Activated CD4-positive, alpha-beta T cell treated with anti-CD3 and anti-CD28 coated beads, Interleukin-2, amount 50 U/mL, for 4 hours (primary cell): ENCODE measurements at regions not wholly inside any gene's neighbourhood (a gene's known extent, or its start where the extent isn't known, plus 50 kb on each side); places are given as distances from the start of the nearest gene placed in this dataset.
A peak's percentile ranks its signal among the peaks of the same experiment; 100 is the strongest.

Source experiments
- DNase-seq, 2 experiments: peaks; one replicate each; pipeline ENCODE4 v3.0.0-alpha.2; 2020

DNA sequence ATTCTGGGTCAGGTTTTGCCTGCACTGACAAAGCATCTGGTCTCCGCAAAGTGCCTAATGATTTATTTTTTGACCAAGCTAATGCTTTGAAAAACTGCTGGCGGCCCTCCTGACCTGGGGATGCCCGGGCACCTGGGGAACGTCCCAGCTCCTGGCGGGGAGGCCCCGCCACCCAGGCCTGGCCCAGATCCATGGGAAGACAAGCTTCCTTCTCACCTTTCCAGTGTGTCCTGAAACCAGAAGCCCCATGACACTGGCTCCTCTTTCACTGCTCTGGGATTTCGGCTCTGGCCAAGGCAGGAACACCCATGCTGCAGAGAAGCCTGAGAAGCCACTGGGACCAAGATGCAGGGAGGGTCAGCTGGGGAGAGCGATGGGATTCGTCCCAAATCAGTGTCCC, 144.1 kb downstream of the SEC61B start:
- peak in 1 of 2 experiments; percentile 1 for DNase-seq

DNA sequence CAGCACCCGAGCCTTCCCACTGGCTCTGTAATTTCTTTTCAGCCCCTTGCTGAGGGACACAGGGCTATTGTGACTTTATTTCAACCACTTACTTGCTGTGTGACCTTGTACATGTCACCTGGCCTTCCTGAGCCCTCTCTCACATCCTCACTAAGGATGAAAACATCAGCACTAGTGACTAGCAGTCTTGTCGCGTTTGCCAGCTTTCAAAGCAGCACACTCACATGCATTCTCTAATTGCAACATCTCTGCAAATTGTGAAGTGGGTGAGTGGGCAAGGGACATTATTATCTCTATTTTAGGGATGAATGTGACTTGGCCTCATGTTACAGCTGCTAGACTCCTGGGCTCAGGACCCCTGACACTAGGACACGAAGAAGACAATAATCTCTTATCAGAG, 144.5 kb downstream of the SEC61B start:
- DNase-seq = no peak

DNA sequence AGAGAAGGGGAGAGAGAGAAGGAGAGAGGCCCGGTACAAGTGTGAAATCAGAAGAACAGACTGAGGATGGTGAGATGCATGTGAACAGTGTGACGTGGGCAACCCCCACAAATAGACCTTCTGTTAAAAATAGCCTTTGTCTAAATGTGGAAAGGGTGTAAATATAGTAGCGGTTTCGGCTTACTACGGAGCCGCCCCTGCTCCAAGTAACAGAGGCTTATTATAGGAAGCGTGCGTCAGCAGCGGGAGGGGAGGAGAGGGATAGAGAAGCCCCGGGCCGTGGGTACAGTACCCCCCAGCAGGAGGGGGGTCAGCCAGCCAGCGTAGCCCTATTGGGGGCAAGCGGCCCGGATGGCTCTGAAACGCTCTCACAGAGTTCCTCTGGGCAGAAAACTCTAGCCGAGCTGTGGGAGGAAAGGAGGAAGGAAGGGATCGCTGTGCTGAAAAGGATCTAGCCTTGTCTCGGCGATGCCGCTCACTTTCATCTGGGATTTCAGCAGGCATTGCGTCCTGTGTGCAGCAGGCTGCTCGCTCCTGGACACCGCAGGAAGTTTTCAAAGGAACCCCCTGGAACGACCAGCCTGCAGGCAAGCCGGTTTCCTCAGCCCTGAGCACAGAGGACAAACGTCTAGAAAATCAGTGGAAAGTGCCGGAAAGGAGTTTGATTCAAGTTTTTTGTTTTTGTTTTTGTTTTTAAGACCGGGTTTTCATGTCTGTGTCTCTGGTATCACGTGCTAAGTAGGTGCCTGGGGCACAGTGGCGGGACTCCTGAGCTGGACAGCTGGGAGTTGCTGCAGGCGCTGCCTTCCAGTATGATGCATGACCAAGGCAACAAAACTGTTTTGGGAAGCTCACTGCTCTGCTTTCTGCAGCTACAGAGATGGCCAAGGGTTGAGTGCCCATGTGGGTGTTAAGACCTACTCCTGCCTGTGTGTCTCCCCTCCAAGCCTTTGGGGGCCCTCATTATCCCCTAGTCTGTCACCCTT, 146.6 kb downstream of the SEC61B start:
- DNase-seq = no peak

DNA sequence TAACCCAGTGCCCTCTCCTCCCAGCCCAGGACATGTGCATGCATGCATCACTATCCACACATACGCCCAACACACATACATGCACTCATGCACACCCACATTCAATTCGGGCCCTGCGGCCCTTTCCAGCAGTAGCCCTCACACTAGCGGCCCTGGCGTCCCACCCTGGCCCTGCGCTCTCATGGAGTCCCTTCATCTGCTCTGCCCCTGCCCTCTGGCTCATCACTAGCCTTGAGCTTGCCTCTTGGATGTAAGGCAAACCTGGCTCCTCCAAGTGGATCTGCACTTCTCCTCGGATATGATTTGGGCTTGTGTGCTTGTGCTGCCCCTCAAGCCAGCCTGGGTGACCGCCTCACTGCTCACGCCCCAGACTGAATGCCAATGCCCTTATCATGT, 147.2 kb downstream of the SEC61B start:
- no peak for DNase-seq

DNA sequence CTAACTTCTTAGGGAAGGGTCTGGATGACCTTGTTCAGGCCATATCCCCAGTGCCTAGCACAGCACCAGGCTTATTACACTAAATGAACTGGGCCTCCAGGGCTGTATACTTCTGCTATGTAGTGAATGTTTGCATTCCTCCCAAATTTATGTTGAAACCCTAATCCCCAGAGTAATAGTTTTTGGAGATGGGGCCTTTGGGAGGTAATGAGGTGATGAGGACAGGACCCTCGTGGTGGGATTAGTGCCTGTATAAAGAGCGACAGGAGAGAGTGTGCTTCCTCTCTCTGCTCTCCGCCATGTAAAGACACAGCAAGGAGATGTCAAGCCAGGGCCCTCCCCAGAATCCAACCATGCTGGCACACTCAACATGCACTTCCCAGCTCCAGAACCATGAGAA, 148.3 kb downstream of the SEC61B start:
- no peak for DNase-seq

DNA sequence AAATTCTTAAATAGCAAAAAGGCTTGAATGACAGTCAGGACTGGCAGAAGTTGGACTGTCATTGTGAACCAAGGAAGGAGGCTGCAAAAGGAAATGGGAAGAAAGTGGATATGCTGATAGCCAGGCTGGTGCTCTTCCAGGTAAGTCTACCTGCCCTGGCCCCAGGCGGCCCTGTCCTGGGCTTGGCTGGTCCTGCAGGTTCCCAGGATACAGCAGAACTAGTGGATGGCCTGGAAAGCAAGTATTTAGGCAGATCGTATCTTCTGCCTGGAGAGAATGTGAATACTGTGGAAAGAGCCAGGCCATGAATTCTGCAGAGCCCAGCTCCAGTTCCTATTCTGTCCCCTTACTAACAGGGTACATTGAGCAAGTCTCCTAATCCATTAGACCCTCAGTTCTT, 149.3 kb downstream of the SEC61B start:
- DNase-seq = no peak

DNA sequence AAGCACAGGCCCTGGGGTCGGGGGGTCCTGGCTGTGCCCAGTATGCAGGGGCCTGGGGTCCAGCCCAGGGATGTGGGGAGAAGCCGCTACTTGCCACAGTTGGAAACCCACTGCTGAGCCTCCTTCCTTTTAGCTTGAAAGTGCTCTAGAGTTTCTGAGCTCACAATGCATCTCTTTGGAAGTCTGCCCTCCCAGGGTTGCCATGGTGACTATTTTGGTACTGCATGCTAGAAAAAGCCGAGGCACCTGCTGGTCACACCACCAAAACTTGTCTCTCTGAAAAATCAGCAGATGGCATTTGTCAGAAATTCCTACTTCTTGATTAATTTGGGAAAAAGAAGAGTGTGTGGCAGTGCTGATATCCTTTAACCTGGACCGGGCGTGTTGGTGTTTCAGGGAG, 151.8 kb downstream of the SEC61B start:
- DNase-seq = no peak

DNA sequence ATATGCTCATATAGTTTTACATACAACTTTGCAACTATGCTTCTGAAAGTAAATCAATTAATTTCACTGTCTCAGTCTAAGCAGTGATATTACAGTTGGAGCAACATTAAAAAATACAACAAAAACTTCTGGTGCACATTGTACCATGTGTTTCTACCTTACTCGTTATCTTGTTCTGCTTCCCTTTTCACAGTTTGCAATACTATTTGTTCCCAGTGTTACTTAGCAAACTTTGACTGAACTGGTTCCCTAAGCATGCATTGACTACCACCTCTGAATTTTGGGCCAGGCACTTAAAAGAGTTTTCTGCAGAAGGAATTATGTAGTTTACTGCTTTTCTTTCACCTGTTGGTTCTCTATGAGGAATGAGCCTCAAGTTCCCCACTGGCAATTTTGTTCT, 152.7 kb downstream of the SEC61B start:
- DNase-seq = no peak

DNA sequence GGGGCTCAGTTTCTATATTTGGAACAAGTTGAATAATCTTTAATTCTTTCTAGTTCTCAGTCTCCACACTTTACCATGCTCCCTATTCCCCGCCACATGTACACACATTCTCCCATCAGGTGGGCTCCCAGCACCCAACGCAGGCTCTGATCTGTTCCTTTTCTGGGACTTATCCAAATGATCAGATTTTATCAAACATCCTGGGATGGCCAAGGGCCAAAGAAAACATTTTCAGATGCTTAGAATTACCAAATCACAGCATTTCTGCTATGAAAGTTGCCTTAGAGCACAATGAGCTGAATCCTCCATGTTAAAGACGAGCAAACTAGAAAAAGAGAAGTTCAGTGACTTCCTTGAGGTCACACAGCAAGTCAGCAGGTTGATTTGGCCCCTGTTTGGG, 153.4 kb downstream of the SEC61B start:
- no peak for DNase-seq

DNA sequence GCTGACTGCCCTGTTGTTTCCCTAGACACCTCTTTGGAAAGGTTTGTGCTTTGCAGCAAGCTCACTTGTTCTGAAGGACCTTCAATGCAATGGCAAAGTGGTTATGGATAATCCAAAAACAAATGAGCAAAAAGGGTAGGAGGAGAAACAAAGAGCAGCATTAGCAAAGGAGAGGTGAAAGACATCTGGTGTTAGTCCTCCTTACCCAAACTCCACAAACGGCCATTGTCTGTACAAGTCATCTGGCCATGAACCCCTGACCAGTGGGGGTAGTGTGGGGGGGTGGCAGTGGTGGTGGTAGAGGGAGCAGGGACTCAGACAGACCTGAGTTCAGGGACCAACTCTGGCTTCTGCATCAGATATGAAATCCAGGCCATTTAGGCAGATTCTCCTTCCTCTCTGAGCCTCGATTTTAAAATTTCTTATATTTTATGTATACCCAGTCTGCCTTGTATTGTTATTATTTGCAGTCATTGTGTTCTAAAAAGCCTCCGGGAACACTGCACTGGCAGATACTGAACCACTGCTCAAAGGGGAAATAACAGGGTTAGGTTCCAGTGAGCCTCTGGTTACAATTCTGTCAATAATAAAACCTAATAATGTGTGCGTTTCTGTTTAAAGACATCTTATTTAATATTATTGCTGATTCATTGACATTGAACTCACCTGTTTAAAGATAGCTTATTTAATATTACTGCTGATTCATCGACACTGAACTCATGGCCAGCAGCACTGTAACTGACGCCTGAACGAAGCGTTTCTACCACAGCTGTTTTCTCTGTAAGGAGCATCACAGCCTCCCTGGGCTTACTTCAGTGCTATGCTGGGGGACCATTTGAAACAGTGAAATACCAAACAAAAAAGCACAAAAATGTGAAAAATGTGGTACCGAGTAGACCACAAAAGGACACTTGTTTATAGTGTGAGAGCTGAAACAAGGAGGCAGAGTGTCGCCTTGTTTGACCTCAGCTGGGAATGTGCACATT, 156.0 kb downstream of the SEC61B start:
- DNase-seq = no peak

DNA sequence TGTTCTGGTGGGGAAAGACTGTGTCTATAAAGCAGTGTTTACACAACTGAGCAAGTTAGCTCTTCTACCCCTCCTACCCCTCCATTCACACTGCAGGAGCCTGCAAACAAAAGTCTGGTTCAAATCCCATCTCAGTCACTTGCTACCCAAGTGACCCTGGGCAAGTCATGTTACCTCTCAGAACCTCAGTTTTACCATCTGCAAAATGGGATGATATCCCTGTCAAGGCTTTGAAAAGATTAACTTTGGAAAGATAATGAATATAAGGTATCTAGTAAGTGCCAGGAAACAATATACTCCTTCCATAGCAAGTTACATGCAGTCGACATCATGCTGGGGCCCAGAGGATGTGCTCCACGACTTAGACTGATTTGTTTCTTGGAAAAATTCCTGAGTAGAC, 161.5 kb downstream of the SEC61B start:
- DNase-seq = no peak

DNA sequence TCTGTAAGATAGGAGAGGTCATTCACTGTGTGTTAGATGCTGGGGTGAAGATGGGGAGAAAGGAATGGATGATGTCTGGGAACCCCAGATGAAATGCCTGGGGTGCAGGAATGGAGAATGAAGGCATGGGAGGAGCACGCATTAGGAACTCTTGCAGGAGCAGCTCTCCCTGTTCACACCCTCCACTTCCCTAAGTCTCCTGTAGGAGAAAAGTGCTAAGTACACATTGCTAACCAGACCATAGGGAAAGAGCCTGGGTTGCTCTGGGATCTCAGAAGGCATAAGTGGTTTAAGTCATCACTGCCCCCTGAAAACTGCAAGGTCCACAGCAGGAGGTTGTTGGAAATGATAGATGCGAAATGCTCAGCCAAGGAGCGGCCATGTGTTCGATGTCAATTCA, 163.1 kb downstream of the SEC61B start:
- no peak for DNase-seq

DNA sequence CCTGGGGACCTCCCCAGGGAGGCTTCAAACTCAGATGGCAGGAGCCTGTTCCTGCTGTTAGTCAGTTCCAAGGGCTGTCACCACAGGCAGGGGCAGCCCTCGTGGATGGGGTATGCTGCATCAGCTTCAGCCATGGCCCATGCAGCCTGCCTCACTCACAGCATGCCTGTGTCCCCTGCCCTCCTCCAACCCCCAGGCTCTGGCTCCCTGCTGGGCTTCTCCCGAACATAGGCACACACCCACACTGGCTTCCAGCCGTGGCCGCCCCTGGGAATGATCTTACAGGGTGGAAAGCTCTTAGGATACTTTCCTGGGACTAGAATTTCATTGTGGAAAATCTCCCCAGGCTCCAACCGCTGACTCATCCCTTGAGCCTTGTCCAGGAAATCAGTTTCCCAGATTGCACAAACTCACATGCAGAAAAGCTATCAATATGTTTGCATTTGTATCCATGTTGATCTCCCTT, 163.8 kb downstream of the SEC61B start:
- DNase-seq = no peak

DNA sequence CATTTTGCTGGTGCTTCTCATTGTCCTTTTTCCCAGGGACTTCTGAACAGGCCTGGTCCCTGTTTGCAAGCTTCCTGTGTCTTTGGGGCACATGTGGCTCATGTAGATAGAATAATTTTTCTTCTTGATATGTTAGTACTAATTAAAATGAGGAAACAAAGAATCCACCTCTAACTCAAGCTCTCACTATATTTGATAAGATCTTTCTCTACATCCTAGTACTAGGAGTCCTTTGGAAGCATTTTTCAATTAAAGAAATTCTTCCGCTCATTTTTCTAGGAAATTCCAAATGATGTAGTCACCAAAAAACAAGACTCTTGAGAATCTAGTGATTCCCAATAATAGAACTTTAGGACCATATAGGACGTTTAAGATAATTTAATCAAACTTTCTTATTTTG, 165.3 kb downstream of the SEC61B start:
- DNase-seq = no peak

DNA sequence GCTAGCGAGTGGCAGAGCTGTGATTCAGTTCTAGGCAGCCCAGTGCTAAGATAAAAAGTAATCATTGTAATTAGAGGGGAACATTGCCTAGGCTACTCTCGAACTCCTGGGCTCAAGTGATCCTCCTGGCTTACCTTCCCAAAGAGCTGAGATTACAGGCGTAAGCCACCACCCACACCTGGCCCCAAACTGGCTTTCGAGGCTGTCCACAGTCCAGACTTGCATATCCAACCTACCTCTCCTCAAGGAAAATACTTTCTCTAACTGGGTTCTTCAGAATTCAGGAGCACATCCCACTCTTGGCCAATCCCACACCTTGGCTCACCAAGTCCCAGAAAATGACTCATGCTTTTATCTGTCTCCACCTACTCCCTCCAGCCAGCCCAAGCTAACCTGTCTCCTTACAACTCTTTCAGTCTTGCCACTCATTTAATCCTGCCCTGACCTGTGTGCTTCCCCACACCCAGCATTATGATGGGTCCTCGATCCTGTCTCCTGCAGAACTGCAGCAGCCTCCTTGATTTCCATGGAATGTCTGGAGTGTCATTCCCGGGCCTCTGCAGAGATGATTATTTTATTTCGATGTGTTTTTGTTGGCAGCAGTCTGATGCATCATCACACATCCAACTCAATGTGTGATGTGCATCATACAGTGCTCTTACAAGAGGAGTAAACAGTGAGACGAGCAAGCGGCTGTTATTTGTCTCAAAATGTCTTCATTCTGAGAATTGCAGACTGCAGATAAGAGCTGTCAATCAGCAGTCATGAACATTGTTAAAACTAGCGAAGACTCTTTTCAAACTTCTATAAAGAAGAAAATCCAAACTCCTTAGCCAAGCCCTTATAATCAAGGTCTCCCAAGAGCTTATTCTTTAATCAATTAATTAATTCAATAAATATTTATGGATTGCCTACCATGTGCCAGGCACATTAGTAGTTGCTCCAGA, 167.3 kb downstream of the SEC61B start:
- DNase-seq = no peak

DNA sequence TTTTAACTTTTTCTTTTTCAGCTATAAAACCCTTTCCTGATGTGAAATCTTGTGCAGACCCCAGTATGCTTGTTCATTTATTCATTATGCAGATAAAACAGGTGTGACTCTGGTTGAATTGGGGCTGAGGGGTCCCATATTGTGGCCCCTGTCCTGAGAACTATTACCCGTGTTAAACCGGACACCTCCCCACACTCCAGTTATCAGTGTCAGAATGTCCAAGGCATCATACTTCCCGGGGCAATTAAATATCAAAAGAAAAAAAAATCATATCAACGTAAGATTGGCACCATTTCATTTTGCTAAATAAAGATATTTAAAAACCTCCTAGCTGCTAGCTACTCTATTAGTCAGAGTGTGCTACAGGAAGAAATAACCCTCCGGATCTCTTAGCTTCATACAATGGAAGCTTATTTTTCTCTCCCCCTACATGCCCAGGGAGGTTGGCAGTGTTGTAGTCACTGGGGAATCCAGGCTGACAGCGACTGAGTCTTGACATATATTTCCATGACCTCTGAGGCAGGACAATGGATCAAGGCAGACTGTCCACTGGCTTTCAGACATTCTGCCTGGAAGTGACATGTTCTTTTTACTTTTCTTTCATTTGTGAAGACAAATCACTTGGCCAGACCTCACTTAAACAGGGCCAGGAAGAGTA, 170.0 kb downstream of the SEC61B start:
- no peak for DNase-seq

DNA sequence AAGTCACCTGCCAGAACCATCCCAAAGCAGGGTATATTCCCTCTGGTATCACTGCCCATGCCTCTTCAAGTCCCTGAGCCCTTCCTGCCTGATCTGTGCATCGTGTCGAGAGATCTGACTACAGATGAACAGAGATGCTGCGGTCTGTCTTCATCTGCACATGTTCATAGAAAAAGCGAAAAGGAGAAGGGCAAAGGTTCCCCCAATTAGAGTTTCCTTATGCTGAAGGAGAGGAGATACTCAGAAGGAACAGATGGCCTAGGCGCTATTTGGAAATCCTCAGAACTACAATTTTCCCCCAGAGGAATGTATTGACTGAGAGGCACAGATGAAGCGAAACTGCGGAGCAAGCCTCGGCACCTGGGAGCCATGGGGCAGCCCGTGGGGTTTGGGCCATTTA, 170.9 kb downstream of the SEC61B start:
- DNase-seq = no peak

DNA sequence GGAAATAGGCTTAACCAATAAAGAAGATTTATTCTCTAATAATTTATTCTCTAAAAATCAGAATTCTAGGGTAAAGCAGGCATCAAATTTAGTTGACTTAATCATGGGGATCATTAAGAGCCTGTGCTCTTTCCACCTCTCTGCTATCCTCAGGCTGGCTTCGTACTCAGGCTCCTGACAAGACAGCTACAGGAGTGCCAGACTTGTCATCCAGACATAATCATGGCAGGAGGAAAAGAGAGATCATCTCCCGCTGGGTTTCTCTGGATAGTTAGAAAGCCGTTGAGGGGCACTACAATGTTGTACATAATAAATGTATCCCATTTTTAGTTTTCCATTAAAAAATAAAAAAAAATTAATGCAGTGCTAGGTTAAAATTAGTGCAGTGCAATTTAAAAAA, 171.9 kb downstream of the SEC61B start:
- DNase-seq = no peak

DNA sequence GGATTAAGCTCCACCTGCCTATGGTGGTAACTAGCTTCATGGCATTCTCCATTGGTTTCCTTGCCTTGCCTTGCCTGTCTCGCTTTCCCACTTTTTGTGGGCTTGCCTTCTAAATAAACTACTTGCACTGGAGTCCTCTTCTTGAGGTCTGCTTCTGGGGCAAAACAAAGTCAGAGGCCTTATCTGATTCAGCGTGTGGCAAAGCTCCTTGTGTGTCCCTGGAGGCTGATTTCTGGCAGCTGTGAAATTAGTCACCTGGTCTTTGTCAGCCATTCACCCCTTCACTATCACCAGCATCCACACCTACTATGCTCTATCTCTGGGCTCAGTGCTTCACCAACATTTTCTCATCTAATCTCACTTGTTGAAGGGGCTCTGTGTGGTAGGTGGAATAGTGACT, 176.2 kb downstream of the SEC61B start:
- DNase-seq = no peak

DNA sequence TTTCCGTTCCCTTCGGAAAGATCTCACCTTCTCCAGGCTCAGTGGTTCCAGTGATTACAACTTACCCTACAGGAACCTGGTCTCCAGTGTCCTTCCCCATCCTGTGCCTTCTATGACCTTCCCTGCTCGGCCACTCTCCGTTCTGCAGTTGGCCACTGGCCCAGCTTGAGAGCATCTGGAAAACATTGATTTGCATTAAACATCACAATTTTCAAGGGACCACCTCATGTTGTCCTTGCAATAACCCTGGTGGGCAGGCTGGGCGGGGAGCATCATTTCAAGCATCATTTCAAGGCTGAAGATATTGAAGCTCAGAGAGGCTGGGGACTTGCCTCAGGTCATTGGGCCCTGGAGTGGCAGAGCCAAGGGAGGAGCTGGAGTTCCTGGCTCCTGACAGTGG, 177.4 kb downstream of the SEC61B start:
- DNase-seq = no peak

DNA sequence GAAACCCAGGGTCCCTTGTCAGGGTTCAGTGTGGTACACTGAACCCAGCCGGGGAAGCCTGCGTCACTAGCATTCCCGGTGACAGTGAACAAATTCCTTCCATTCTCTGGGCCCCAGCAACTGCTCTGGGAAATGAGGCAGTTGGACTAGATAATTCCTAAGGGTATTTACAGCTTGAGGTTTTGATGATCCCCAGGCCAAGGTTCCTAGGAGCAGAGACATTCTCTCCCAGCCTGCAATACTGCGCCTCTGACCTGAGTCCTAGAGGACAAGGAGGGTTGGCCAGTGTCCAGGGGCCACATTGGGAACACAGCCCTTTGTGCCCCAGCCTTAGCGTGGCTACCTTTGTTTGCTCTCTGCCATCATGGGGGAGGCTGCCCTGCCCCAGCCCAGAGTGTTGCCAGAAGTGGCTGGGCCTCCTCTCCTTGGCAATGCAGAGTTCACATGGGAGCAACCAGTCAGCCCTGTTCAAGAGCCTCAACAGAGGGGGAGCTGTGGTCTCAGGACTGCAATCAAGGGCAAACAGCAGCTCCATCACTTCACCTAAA, 178.2 kb downstream of the SEC61B start:
- DNase-seq = no peak
